ENCODE measurements at regions not wholly inside any gene's neighbourhood (a gene's known extent, or its start where the extent isn't known, plus 50 kb on each side); places are given as distances from the start of the nearest gene placed in this dataset.
A peak's percentile ranks its signal among the peaks of the same experiment; 100 is the strongest.

DNA sequence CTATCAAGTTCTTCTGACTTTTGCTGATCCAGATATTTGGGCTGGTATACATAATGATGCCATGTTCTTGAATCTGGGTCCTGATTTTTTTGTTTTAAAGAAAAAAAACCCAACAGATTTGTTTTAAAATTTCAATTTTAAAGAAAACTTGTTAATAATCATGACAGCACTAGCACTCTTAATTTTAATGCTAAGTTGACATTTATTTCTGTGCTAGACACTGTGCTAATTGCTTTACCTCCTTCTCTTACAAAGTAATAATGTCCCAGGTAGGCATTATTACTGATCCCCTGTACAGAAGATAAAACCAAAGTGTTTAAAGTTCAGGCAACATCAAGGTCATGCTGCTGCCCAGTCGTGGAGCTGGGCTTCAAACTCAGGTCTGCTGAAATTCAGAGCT is 101.9 kb downstream of the ZNF608 start:
- Histone ChIP-seq H3K4me2 (ENCODE audit: low read depth, low read length) (no peak overlapping the region), H3K9me3 (ENCODE audit: low read length) (no peaks in the 10 kb centered on the region), H3K27me3 (ENCODE audit: control insufficient read depth in 1 of 2, insufficient read depth in 2 of 2, low read length in 2 of 2) (no peaks in the 10 kb centered on the region), H3K9ac (ENCODE audit: insufficient read depth, low read depth, low read length) (no peak overlapping the region), H3K27ac (ENCODE audit: extremely low read length, insufficient read depth, low read length) (no peak overlapping the region), H3K4me1 (ENCODE audit: insufficient read depth, low read length) (peaks cover 65% of the 10 kb centered on the region), H3K36me3 (replicated peaks in 1 of 2; ENCODE audit: control insufficient read depth in 1 of 2, insufficient read depth in 2 of 2, low read length in 2 of 2) (no peaks in the 10 kb centered on the region), H2AFZ (ENCODE audit: low read length) (no peak overlapping the region), H3K4me3 (replicated peaks in 1 of 3; ENCODE audit: insufficient read depth in 1 of 3, low read depth in 2 of 3, low read length in 3 of 3) (no peak overlapping the region), H3K79me2 (ENCODE audit: insufficient read depth, low read length) (no peaks in the 10 kb centered on the region), H4K20me1 (ENCODE audit: insufficient read depth, low read length) (no peaks in the 10 kb centered on the region)
- TF ChIP-seq MAFF (IDR thresholded peaks at IDR 0.05; ENCODE audit: low read depth, low read length), result peak; percentile 67
- TF ChIP-seq MAFK (conservative IDR thresholded peaks at IDR 0.05 in 1 of 2, IDR thresholded peaks at IDR 0.05 in 1 of 2; ENCODE audit: low read length in 2 of 2), result peak in 1 of 2 experiments; percentile 68; a peak in 3 of 4 replicates
- TF ChIP-seq TFAP4 (IDR thresholded peaks at IDR 0.05; ENCODE audit: borderline replicate concordance, low read depth), result no peak
- no TSS peak for BruUV-seq (replicated peaks)
- intact Hi-C loops (cut with micrococcal nuclease; ENCODE audit: unreplicated experiment) (no loop called here), in situ Hi-C loops (cut with HindIII; ENCODE audit: extremely low pct_ligation_motif_present, low pct_unique_long_range_greater_than_20kb) (no loop called here)
- DNase-seq (ENCODE audit: low spot score), result no peak
- 0% methylated on average over 1 of the region's 1 CpG for WGBS (ENCODE audit: low lambda C conversion rate)
- ATAC-seq, result no peak
- no peak for FAIRE-seq
- ChIA-PET POLR2A (no interaction called here), CTCF (ENCODE audit: low intra/inter-chr PET ratio, low total read pairs) (no interaction called here)

GRCh38 chr5:124644138-124644537 is 102.3 kb downstream of the ZNF608 start:
- no TSS peak for BruUV-seq (replicated peaks)
- no peak for FAIRE-seq
- Histone ChIP-seq H3K4me3 (replicated peaks in 1 of 3; ENCODE audit: insufficient read depth in 1 of 3, low read depth in 2 of 3, low read length in 3 of 3) (no peak overlapping the region), H3K79me2 (ENCODE audit: insufficient read depth, low read length) (no peaks in the 10 kb centered on the region), H2AFZ (ENCODE audit: low read length) (no peak overlapping the region), H4K20me1 (ENCODE audit: insufficient read depth, low read length) (no peaks in the 10 kb centered on the region), H3K9me3 (ENCODE audit: low read length) (no peaks in the 10 kb centered on the region), H3K4me1 (ENCODE audit: insufficient read depth, low read length) (peaks cover 65% of the 10 kb centered on the region), H3K4me2 (ENCODE audit: low read depth, low read length) (no peak overlapping the region), H3K36me3 (replicated peaks in 1 of 2; ENCODE audit: control insufficient read depth in 1 of 2, insufficient read depth in 2 of 2, low read length in 2 of 2) (no peaks in the 10 kb centered on the region), H3K9ac (ENCODE audit: insufficient read depth, low read depth, low read length) (no peak overlapping the region), H3K27me3 (ENCODE audit: control insufficient read depth in 1 of 2, insufficient read depth in 2 of 2, low read length in 2 of 2) (no peaks in the 10 kb centered on the region), H3K27ac (ENCODE audit: extremely low read length, insufficient read depth, low read length) (no peak overlapping the region)
- in situ Hi-C loops (cut with HindIII; ENCODE audit: extremely low pct_ligation_motif_present, low pct_unique_long_range_greater_than_20kb), result no loop called here
- ChIA-PET POLR2A (no interaction called here), CTCF (ENCODE audit: low intra/inter-chr PET ratio, low total read pairs) (no interaction called here)
- 88% methylated on average over 8 of the region's 9 CpGs for WGBS (ENCODE audit: low lambda C conversion rate)
- no peak for DNase-seq (ENCODE audit: low spot score)
- no peak for ATAC-seq
- intact Hi-C loops (cut with micrococcal nuclease; ENCODE audit: unreplicated experiment), result no loop called here
- TF ChIP-seq RFX1 (IDR thresholded peaks at IDR 0.05) (no peak), ZFP1 (CRISPR knock-in tag; IDR thresholded peaks at IDR 0.05) (no peak), ZNF224 (CRISPR knock-in tag; IDR thresholded peaks at IDR 0.05) (no peak), ARNTL (CRISPR knock-in tag; IDR thresholded peaks at IDR 0.05) (no peak), ZFP36L1 (CRISPR knock-in tag; IDR thresholded peaks at IDR 0.05) (no peak), ZNF292 (CRISPR knock-in tag; IDR thresholded peaks at IDR 0.05; ENCODE audit: borderline replicate concordance, low read depth) (no peak), PTBP1 (IDR thresholded peaks at IDR 0.05; ENCODE audit: low read depth, low read length, poor library complexity, severe bottlenecking) (no peak), GABPB1 (CRISPR knock-in tag; IDR thresholded peaks at IDR 0.05) (no peak), ZNF724P (CRISPR knock-in tag; IDR thresholded peaks at IDR 0.05; ENCODE audit: borderline replicate concordance) (no peak)
- TF ChIP-seq, protein P1, sequence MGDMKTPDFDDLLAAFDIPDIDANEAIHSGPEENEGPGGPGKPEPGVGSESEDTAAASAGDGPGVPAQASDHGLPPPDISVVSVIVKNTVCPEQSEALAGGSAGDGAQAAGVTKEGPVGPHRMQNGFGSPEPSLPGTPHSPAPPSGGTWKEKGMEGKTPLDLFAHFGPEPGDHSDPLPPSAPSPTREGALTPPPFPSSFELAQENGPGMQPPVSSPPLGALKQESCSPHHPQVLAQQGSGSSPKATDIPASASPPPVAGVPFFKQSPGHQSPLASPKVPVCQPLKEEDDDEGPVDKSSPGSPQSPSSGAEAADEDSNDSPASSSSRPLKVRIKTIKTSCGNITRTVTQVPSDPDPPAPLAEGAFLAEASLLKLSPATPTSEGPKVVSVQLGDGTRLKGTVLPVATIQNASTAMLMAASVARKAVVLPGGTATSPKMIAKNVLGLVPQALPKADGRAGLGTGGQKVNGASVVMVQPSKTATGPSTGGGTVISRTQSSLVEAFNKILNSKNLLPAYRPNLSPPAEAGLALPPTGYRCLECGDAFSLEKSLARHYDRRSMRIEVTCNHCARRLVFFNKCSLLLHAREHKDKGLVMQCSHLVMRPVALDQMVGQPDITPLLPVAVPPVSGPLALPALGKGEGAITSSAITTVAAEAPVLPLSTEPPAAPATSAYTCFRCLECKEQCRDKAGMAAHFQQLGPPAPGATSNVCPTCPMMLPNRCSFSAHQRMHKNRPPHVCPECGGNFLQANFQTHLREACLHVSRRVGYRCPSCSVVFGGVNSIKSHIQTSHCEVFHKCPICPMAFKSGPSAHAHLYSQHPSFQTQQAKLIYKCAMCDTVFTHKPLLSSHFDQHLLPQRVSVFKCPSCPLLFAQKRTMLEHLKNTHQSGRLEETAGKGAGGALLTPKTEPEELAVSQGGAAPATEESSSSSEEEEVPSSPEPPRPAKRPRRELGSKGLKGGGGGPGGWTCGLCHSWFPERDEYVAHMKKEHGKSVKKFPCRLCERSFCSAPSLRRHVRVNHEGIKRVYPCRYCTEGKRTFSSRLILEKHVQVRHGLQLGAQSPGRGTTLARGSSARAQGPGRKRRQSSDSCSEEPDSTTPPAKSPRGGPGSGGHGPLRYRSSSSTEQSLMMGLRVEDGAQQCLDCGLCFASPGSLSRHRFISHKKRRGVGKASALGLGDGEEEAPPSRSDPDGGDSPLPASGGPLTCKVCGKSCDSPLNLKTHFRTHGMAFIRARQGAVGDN (CRISPR knock-in tag; IDR thresholded peaks at IDR 0.05), result no peak
- TF ChIP-seq, protein P2, sequence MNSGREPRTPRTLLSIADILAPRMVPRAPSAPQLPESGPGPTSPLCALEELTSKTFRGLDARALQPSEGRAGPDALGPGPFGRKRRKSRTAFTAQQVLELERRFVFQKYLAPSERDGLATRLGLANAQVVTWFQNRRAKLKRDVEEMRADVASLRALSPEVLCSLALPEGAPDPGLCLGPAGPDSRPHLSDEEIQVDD (CRISPR knock-in tag; IDR thresholded peaks at IDR 0.05; ENCODE audit: borderline replicate concordance), result no peak
